SK-N-SH (cell line): ENCODE measurements at regions not wholly inside any gene's neighbourhood (a gene's known extent, or its start where the extent isn't known, plus 50 kb on each side); places are given as distances from the start of the nearest gene placed in this dataset.

Experiments used
- CTCF ChIA-PET: fragments of 300-600, 350-600 bp; formaldehyde crosslinking; extraction: SDS; loops from one replicate; lab custom pipeline; 2021; lab: Yijun Ruan, JAX
- POLR2A ChIA-PET: fragments of 350-600 bp; sonication (Branson Sonifier 250); formaldehyde crosslinking; extraction: SDS; loops from one replicate; lab custom pipeline; 2020; ENCODE audit warnings: antibody characterized with exemption, inconsistent platforms; lab: Yijun Ruan, JAX
- DNase-seq: peaks from one replicate; pipeline ENCODE4 v3.0.0; 2012
- H2AFZ ChIP-seq: fragments of 200-600 bp; sonication (generic); 2 replicates; pipeline ENCODE4 v1.8.1; 2016; ENCODE audit warnings: antibody characterized with exemption, mild to moderate bottlenecking, low read depth
- H3F3A ChIP-seq: fragments of 200-600 bp; sonication (generic); replicated peaks from 2 replicates; pipeline ENCODE3; 2016; ENCODE audit warnings: antibody characterized with exemption, mild to moderate bottlenecking; ENCODE audit not compliant: insufficient read depth
- H3K27ac ChIP-seq, 2 experiments: fragments of 200-500 bp in 1 of 2; fragments of 200-600 bp in 1 of 2; sonication (Bioruptor generic) in 1 of 2; sonication (generic), shearing (Covaris generic) in 1 of 2; 2 replicates each; pipeline versions ENCODE4 v1.5.1 to v1.6.1; 2014 to 2016; ENCODE audit warnings: low read depth in 2 of 2, inconsistent platforms in 1 of 2, low read length in 1 of 2, mild to moderate bottlenecking in 1 of 2, mixed read lengths in 1 of 2
- H3K27me3 ChIP-seq: fragments of 200-600 bp; sonication (generic), shearing (Covaris generic); 2 replicates; pipeline ENCODE4 v1.6.1; 2016; ENCODE audit warnings: mixed run types; ENCODE audit not compliant: insufficient read depth
- H3K36me3 ChIP-seq, 2 experiments: fragments of 200-500 bp in 1 of 2; fragments of 200-600 bp in 1 of 2; sonication (Bioruptor generic) in 1 of 2; sonication (generic) in 1 of 2; replicated peaks in 1 of 2; 2 replicates each; pipeline versions ENCODE3 to v1.5.1; 2014 to 2016; ENCODE audit warnings: low read length in 1 of 2, mild to moderate bottlenecking in 1 of 2; ENCODE audit not compliant: insufficient read depth in 2 of 2, control insufficient read depth in 1 of 2
- H3K4me1 ChIP-seq, 2 experiments: fragments of 200-500 bp in 1 of 2; fragments of 200-600 bp in 1 of 2; sonication (Bioruptor generic) in 1 of 2; sonication (generic), shearing (Covaris generic) in 1 of 2; 2 replicates each; pipeline versions ENCODE4 v1.5.1 to v1.6.1; 2014 to 2016; ENCODE audit warnings: low read depth in 1 of 2, low read length in 1 of 2, mixed run types in 1 of 2; ENCODE audit not compliant: insufficient read depth in 2 of 2, control insufficient read depth in 1 of 2
- H3K4me2 ChIP-seq: fragments of 200-600 bp; sonication (generic), shearing (Covaris generic); 2 replicates; pipeline ENCODE4 v1.6.1; 2017; ENCODE audit warnings: mixed run types
- H3K4me3 ChIP-seq, 2 experiments: fragments of 200-500 bp in 1 of 2; fragments of 200-600 bp in 1 of 2; sonication (Bioruptor generic) in 1 of 2; sonication (generic), shearing (Covaris generic) in 1 of 2; 2 replicates each; pipeline versions ENCODE4 v1.5.1 to v1.8.1; 2014 to 2016; ENCODE audit warnings: low read depth in 2 of 2, inconsistent platforms in 1 of 2, low read length in 1 of 2, mild to moderate bottlenecking in 1 of 2, mixed read lengths in 1 of 2, moderate library complexity in 1 of 2
- H3K79me2 ChIP-seq: fragments of 200-600 bp; sonication (generic); 2 replicates; pipeline ENCODE4 v1.8.1; 2017; ENCODE audit warnings: mild to moderate bottlenecking; ENCODE audit not compliant: insufficient read depth
- H3K9ac ChIP-seq: fragments of 200-600 bp; sonication (generic); 2 replicates; pipeline ENCODE4 v1.6.1; 2017; ENCODE audit warnings: mixed run types
- H3K9me2 ChIP-seq: fragments of 200-600 bp; sonication (generic); 2 replicates; pipeline ENCODE4 v1.6.1; 2017; ENCODE audit warnings: mixed run types
- H3K9me3 ChIP-seq: fragments of 200-600 bp; sonication (generic); 2 replicates; pipeline ENCODE4 v1.6.1; 2017; ENCODE audit warnings: mixed run types, mild to moderate bottlenecking, moderate library complexity
- H4K20me1 ChIP-seq: fragments of 200-600 bp; sonication (generic); 2 replicates; pipeline ENCODE4 v1.6.1; 2017; ENCODE audit warnings: mild to moderate bottlenecking, mixed run types; ENCODE audit not compliant: insufficient read depth
- CHD2 ChIP-seq: fragments of 150-350 bp; IDR thresholded peaks from 2 replicates; pipeline ENCODE4 v1.6.1; 2018; ENCODE audit warnings: low read length; ENCODE audit not compliant: partially characterized antibody
- CTCF ChIP-seq: fragments of 200-600 bp; sonication (generic); IDR thresholded peaks from 2 replicates; pipeline ENCODE4 v1.6.1; 2017; ENCODE audit warnings: antibody characterized with exemption, mild to moderate bottlenecking, moderate library complexity
- ELF1 ChIP-seq: IDR thresholded peaks from 2 replicates; pipeline ENCODE4 v1.4.0; 2012
- FOSL2 ChIP-seq: IDR thresholded peaks from 2 replicates; pipeline ENCODE4 v1.4.0; 2012; ENCODE audit warnings: low read depth, mild to moderate bottlenecking, moderate library complexity, borderline replicate concordance
- FOXM1 ChIP-seq: IDR thresholded peaks from 2 replicates; pipeline ENCODE4 v1.4.0; 2012; ENCODE audit warnings: low read depth, mild to moderate bottlenecking
- GABPA ChIP-seq: IDR thresholded peaks from 2 replicates; pipeline ENCODE4 v1.4.0; 2012; ENCODE audit warnings: low read depth, mild to moderate bottlenecking
- MAX ChIP-seq: IDR thresholded peaks from 2 replicates; pipeline ENCODE4 v1.4.0; 2012; ENCODE audit warnings: low read depth
- NRF1 ChIP-seq: IDR thresholded peaks from 2 replicates; pipeline ENCODE4 v1.6.1; 2012; ENCODE audit warnings: low read depth, mild to moderate bottlenecking, low read length
- PBX3 ChIP-seq: IDR thresholded peaks from 2 replicates; pipeline ENCODE4; 2012
- RFX5 ChIP-seq: IDR thresholded peaks from 2 replicates; pipeline ENCODE4 v1.6.1; 2012; ENCODE audit warnings: mild to moderate bottlenecking, improper control_type of control experiment, low read length
- TCF12 ChIP-seq: IDR thresholded peaks from 2 replicates; pipeline ENCODE4 v1.4.0; 2012
- WGBS: methylation state at CpG from one replicate; pipeline ENCODE4 v1.1.6; 2017; ENCODE audit warnings: low lambda C conversion rate; 5-methylcytosine and 5-hydroxymethylcytosine counted together
- TF ChIP-seq, protein P1 (sequence below): IDR thresholded peaks from 2 replicates; pipeline ENCODE4 v1.4.0; 2012; ENCODE audit warnings: low read depth, borderline replicate concordance
- TF ChIP-seq, protein P2 (sequence below): fragments of 150-350 bp; IDR thresholded peaks from 2 replicates; pipeline ENCODE4 v1.6.1; 2016; ENCODE audit warnings: mild to moderate bottlenecking, low read depth, low read length

GRCh38 chr2:52456561-52457377, 1310.8 kb upstream of the CHAC2 start:
- H3K9ac ChIP-seq: no peak overlapping the region
- no peaks in the 10 kb centered on the region for H3K79me2 ChIP-seq
- no peaks in the 10 kb centered on the region for H3K9me2 ChIP-seq
- WGBS: 19% methylated on average over 4 of the region's 4 CpGs
- no peaks in the 10 kb centered on the region for H3K9me3 ChIP-seq
- CTCF ChIA-PET: interaction anchor here (0.6 to 0.9 kb wide), 2 partner anchors 14 to 33 kb away, joined by 3 to 4 read pairs; no protein-coding TSS in a partner anchor
- H3K27me3 ChIP-seq: no peaks in the 10 kb centered on the region
- H3K4me3 ChIP-seq: no peak overlapping the region
- POLR2A ChIA-PET: no interaction called here
- H3K4me2 ChIP-seq: no peak overlapping the region
- DNase-seq: no peak
- no peaks in the 10 kb centered on the region for H4K20me1 ChIP-seq
- no peak overlapping the region for H3K27ac ChIP-seq
- no peaks in the 10 kb centered on the region for H3K36me3 ChIP-seq
- no peaks in the 10 kb centered on the region for H3K4me1 ChIP-seq
- H3F3A ChIP-seq: no peaks in the 10 kb centered on the region
- TF ChIP-seq ELF1 (no peak), RFX5 (no peak), CHD2 (no peak), CTCF (no peak), FOSL2 (no peak), FOXM1 (no peak), TCF12 (no peak), PBX3 (no peak), GABPA (no peak), NRF1 (no peak)
- TF ChIP-seq, protein P1, sequence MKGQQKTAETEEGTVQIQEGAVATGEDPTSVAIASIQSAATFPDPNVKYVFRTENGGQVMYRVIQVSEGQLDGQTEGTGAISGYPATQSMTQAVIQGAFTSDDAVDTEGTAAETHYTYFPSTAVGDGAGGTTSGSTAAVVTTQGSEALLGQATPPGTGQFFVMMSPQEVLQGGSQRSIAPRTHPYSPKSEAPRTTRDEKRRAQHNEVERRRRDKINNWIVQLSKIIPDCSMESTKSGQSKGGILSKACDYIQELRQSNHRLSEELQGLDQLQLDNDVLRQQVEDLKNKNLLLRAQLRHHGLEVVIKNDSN: no peak
- H2AFZ ChIP-seq: no peak overlapping the region

GRCh38 chr2:52454962-52455361, 1312.6 kb upstream of the CHAC2 start:
- H3K9me2 ChIP-seq: no peaks in the 10 kb centered on the region
- H3K4me2 ChIP-seq: no peak overlapping the region
- H3F3A ChIP-seq: no peaks in the 10 kb centered on the region
- H4K20me1 ChIP-seq: no peaks in the 10 kb centered on the region
- no peak overlapping the region for H3K9ac ChIP-seq
- H2AFZ ChIP-seq: no peak overlapping the region
- H3K27ac ChIP-seq: no peak overlapping the region
- TF ChIP-seq, protein P2, sequence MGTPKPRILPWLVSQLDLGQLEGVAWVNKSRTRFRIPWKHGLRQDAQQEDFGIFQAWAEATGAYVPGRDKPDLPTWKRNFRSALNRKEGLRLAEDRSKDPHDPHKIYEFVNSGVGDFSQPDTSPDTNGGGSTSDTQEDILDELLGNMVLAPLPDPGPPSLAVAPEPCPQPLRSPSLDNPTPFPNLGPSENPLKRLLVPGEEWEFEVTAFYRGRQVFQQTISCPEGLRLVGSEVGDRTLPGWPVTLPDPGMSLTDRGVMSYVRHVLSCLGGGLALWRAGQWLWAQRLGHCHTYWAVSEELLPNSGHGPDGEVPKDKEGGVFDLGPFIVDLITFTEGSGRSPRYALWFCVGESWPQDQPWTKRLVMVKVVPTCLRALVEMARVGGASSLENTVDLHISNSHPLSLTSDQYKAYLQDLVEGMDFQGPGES: no peak
- TF ChIP-seq, protein P1: no peak
- no peak for TF ChIP-seq MAX
- no peak for TF ChIP-seq FOXM1
- TF ChIP-seq, all 33 proteins: peak for 0
- ChIA-PET POLR2A (no interaction called here), CTCF (no interaction called here)
- no peak for DNase-seq
- H3K36me3 ChIP-seq: no peaks in the 10 kb centered on the region
- no peaks in the 10 kb centered on the region for H3K4me1 ChIP-seq
- H3K79me2 ChIP-seq: no peaks in the 10 kb centered on the region
- no peak overlapping the region for H3K4me3 ChIP-seq
- H3K9me3 ChIP-seq: no peaks in the 10 kb centered on the region
- no peaks in the 10 kb centered on the region for H3K27me3 ChIP-seq
